ENCODE measurements at regions not wholly inside any gene's neighbourhood (a gene's known extent, or its start where the extent isn't known, plus 50 kb on each side); places are given as distances from the start of the nearest gene placed in this dataset.
"Not testable (repeated sequence)": the region's sequence is repeated elsewhere in the genome, so short reads cannot be mapped to it uniquely, and the experiment has no call there.

- DNase-seq (ENCODE audit: low read depth) = no peak
These were observed 395.8 kb downstream of the NPIPA8 start for GRCh38 chr16:17940584-17941364.

- no peak for DNase-seq (ENCODE audit: low read depth)
These were observed 396.8 kb downstream of the NPIPA8 start for GRCh38 chr16:17939723-17940122.

GRCh38 chr16:17939122-17939536 lies 397.4 kb downstream of the NPIPA8 start:
- no peak for DNase-seq (ENCODE audit: low read depth)

GRCh38 chr16:17938546-17938945 lies 398.0 kb downstream of the NPIPA8 start:
- DNase-seq (ENCODE audit: low read depth) = no peak

- DNase-seq (ENCODE audit: low read depth) = no peak
These were observed 399.7 kb downstream of the NPIPA8 start for GRCh38 chr16:17936766-17937402.

- DNase-seq (ENCODE audit: low read depth) = no peak
These were observed 406.3 kb downstream of the NPIPA8 start for GRCh38 chr16:17930280-17930679.

GRCh38 chr16:17926866-17927399 lies 409.6 kb downstream of the NPIPA8 start:
- no peak for DNase-seq (ENCODE audit: low read depth)

GRCh38 chr16:17926461-17926860 lies 410.1 kb downstream of the NPIPA8 start:
- no peak for DNase-seq (ENCODE audit: low read depth)

- no peak for DNase-seq (ENCODE audit: low read depth)
These were observed 410.8 kb downstream of the NPIPA8 start for GRCh38 chr16:17925761-17926160.

- peak; percentile 43 for DNase-seq (ENCODE audit: low read depth)
These were observed 415.1 kb downstream of the NPIPA8 start for GRCh38 chr16:17921357-17921978.

GRCh38 chr16:17917316-17918019 lies 419.1 kb downstream of the NPIPA8 start:
- no peak for DNase-seq (ENCODE audit: low read depth)

- no peak for DNase-seq (ENCODE audit: low read depth)
These were observed 420.7 kb downstream of the NPIPA8 start for GRCh38 chr16:17915791-17916190.

- no peak for DNase-seq (ENCODE audit: low read depth)
These were observed 422.4 kb downstream of the NPIPA8 start for GRCh38 chr16:17914168-17914567.

GRCh38 chr16:17911578-17911977 lies 425.0 kb downstream of the NPIPA8 start:
- not testable (repeated sequence) for DNase-seq (ENCODE audit: low read depth)

- not testable (repeated sequence) for DNase-seq (ENCODE audit: low read depth)
These were observed 429.9 kb downstream of the NPIPA8 start for GRCh38 chr16:17906626-17907025.

- DNase-seq (ENCODE audit: low read depth) = no peak
These were observed 430.5 kb upstream of the XYLT1 start for GRCh38 chr16:17901309-17901708.

- no peak for DNase-seq (ENCODE audit: low read depth)
These were observed 428.4 kb upstream of the XYLT1 start for GRCh38 chr16:17899141-17899540.

GRCh38 chr16:17887963-17888362 lies 417.2 kb upstream of the XYLT1 start:
- DNase-seq (ENCODE audit: low read depth) = no peak

- no peak for DNase-seq (ENCODE audit: low read depth)
These were observed 415.0 kb upstream of the XYLT1 start for GRCh38 chr16:17885659-17886207.

GRCh38 chr16:17877821-17878360 lies 407.1 kb upstream of the XYLT1 start:
- no peak for DNase-seq (ENCODE audit: low read depth)

GRCh38 chr16:17866996-17867395 lies 396.2 kb upstream of the XYLT1 start:
- DNase-seq (ENCODE audit: low read depth) = no peak

All from activated T-cell treated with anti-CD3 and anti-CD28 coated beads for 48 hours (primary cell).